ENCODE measurements at regions not wholly inside any gene's neighbourhood (a gene's known extent, or its start where the extent isn't known, plus 50 kb on each side); places are given as distances from the start of the nearest gene placed in this dataset.

DNA sequence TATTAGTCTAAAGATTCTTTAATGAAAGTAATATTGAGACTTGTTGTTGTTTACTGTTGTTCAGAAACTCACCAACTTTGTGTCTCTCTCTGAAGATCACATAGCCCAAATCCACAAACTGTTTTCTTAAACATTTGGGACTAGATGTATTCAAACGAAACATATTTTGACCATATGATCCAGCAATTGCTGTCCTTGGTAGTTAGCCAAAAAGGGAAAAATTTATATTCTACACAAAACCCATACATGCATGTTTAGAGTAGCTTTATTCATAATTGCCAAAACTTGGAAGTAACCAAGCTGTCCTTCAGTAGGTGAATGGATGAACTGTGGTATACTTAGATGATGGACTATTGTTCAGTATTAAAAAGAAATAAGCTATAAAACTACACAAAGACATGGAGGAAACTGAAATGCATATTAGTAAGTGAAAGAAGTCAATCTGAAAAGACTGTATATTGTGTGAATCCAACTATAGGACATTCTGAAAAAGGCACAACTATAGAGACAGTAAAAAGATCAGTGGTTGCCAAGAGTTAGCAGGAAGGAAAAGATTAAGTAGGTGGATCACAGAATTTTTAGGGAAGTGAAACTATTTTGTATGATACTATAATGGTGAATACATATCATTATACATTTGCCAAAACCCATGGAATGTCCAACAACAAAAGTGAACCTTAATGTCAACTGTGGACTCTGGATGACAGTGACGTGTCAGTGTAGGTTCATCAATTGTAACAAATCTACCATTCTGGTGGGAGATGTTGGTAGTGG is 442.9 kb downstream of the INSC start:
- no peaks in the 10 kb centered on the region for H3K36me3 Mint-ChIP-seq (ENCODE audit: low read depth)
- DNase-seq = no peak
- H3K27me3 Mint-ChIP-seq (ENCODE audit: insufficient read depth) = no peaks in the 10 kb centered on the region
- H3K27ac Mint-ChIP-seq = no peak overlapping the region
- peaks cover 46% of the 10 kb centered on the region for H3K9me3 Mint-ChIP-seq
- no peak overlapping the region for H3K4me3 Mint-ChIP-seq
- TF ChIP-seq, protein P1, sequence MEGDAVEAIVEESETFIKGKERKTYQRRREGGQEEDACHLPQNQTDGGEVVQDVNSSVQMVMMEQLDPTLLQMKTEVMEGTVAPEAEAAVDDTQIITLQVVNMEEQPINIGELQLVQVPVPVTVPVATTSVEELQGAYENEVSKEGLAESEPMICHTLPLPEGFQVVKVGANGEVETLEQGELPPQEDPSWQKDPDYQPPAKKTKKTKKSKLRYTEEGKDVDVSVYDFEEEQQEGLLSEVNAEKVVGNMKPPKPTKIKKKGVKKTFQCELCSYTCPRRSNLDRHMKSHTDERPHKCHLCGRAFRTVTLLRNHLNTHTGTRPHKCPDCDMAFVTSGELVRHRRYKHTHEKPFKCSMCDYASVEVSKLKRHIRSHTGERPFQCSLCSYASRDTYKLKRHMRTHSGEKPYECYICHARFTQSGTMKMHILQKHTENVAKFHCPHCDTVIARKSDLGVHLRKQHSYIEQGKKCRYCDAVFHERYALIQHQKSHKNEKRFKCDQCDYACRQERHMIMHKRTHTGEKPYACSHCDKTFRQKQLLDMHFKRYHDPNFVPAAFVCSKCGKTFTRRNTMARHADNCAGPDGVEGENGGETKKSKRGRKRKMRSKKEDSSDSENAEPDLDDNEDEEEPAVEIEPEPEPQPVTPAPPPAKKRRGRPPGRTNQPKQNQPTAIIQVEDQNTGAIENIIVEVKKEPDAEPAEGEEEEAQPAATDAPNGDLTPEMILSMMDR (IDR thresholded peaks at IDR 0.05) = no peak
- no peaks in the 10 kb centered on the region for H3K4me1 Mint-ChIP-seq (ENCODE audit: low read depth)

- Mint-ChIP-seq H3K27ac (no peak overlapping the region), H3K4me1 (ENCODE audit: low read depth) (no peaks in the 10 kb centered on the region), H3K4me3 (no peak overlapping the region)
Measured at GRCh38 chr11:15558513-15559181, 443.9 kb downstream of the INSC start.

GRCh38 chr11:15560689-15561467 is 446.2 kb downstream of the INSC start:
- TF ChIP-seq, protein P1 (IDR thresholded peaks at IDR 0.05) = no peak
- Mint-ChIP-seq H3K9me3 (peaks cover 54% of the 10 kb centered on the region), H3K4me3 (no peak overlapping the region), H3K4me1 (ENCODE audit: low read depth) (no peaks in the 10 kb centered on the region), H3K36me3 (ENCODE audit: low read depth) (peaks cover 4% of the 10 kb centered on the region), H3K27me3 (ENCODE audit: insufficient read depth) (no peaks in the 10 kb centered on the region), H3K27ac (no peak overlapping the region)
- DNase-seq = no peak

More at GRCh38 chr11:15558513-15559181, 443.9 kb downstream of the INSC start:
- Mint-ChIP-seq H3K27me3 (ENCODE audit: insufficient read depth) (no peaks in the 10 kb centered on the region), H3K9me3 (peaks cover 43% of the 10 kb centered on the region), H3K36me3 (ENCODE audit: low read depth) (no peaks in the 10 kb centered on the region)
- TF ChIP-seq, protein P1 (IDR thresholded peaks at IDR 0.05) = no peak
- no peak for DNase-seq

GRCh38 chr11:15562230-15562629 is 447.5 kb downstream of the INSC start:
- Mint-ChIP-seq H3K4me1 (ENCODE audit: low read depth) (no peaks in the 10 kb centered on the region), H3K36me3 (ENCODE audit: low read depth) (peaks cover 6% of the 10 kb centered on the region), H3K27ac (no peak overlapping the region), H3K27me3 (ENCODE audit: insufficient read depth) (no peaks in the 10 kb centered on the region), H3K9me3 (peaks cover 60% of the 10 kb centered on the region), H3K4me3 (no peak overlapping the region)
- TF ChIP-seq, protein P1 (IDR thresholded peaks at IDR 0.05) = no peak
- no peak for DNase-seq

DNA sequence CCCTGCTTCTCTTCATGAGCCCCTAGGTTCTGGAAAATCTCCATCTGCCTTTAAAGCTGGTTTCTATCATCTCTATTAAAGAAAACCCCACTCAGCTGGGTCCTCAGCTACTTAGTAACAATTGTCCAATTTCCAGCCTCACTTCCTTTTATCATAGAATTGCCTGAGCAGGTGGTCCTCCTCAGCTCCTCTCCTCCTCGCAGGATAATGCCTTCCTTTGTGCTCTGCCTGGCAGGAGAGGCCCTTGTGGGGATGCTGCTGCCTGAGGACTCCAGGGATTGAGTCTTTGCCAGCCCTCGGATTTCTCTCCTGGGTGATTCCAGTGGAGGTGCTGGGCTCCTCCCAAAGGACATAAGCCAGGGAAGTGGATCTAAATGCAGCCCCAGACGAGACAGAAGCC is 448.3 kb downstream of the INSC start:
- no peak overlapping the region for H3K27ac Mint-ChIP-seq
- peaks cover 67% of the 10 kb centered on the region for H3K9me3 Mint-ChIP-seq
- no peaks in the 10 kb centered on the region for H3K4me1 Mint-ChIP-seq (ENCODE audit: low read depth)
- no peak overlapping the region for H3K4me3 Mint-ChIP-seq
- H3K36me3 Mint-ChIP-seq (ENCODE audit: low read depth) = peaks cover 8% of the 10 kb centered on the region
- TF ChIP-seq, protein P1 (IDR thresholded peaks at IDR 0.05) = no peak
- no peak for DNase-seq
- H3K27me3 Mint-ChIP-seq (ENCODE audit: insufficient read depth) = no peaks in the 10 kb centered on the region; the same call in 1 of the 2 replicates

Data from HFFc6 (cell line).